ENCODE measurements at regions not wholly inside any gene's neighbourhood (a gene's known extent, or its start where the extent isn't known, plus 50 kb on each side); places are given as distances from the start of the nearest gene placed in this dataset.

DNA sequence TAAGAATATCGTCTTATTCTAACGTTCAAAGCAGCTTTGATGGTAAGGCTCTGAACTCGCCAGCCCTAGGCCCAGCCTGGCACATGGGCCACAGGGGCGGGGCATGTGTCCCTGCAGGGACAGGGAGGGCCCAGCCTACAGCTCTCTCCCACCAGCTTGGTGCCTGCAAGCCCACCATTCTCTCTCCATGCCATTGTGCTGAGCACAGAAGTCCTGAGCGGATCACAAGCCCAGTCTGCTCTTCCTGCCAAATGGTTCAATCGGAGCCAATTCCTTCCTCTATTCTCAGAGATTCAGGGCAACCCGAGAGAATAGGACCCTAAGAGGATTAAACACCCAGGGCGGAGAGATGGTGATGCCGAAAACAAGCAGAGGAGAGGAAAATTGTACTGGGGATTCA lies 50.3 kb upstream of the APCDD1 start:
- H3K4me1 Mint-ChIP-seq (ENCODE audit: low read depth, unreplicated experiment) = peaks cover 21% of the 10 kb centered on the region
- no peaks in the 10 kb centered on the region for H3K9me3 Mint-ChIP-seq (ENCODE audit: unreplicated experiment)
- H3K4me3 Mint-ChIP-seq (ENCODE audit: unreplicated experiment) = no peak overlapping the region
- H3K36me3 Mint-ChIP-seq (ENCODE audit: unreplicated experiment) = peaks cover 4% of the 10 kb centered on the region
- TF ChIP-seq, protein P1, sequence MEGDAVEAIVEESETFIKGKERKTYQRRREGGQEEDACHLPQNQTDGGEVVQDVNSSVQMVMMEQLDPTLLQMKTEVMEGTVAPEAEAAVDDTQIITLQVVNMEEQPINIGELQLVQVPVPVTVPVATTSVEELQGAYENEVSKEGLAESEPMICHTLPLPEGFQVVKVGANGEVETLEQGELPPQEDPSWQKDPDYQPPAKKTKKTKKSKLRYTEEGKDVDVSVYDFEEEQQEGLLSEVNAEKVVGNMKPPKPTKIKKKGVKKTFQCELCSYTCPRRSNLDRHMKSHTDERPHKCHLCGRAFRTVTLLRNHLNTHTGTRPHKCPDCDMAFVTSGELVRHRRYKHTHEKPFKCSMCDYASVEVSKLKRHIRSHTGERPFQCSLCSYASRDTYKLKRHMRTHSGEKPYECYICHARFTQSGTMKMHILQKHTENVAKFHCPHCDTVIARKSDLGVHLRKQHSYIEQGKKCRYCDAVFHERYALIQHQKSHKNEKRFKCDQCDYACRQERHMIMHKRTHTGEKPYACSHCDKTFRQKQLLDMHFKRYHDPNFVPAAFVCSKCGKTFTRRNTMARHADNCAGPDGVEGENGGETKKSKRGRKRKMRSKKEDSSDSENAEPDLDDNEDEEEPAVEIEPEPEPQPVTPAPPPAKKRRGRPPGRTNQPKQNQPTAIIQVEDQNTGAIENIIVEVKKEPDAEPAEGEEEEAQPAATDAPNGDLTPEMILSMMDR (IDR thresholded peaks at IDR 0.05; ENCODE audit: partially characterized antibody, unreplicated experiment) = no peak
- H3K27ac Mint-ChIP-seq (ENCODE audit: unreplicated experiment) = no peak overlapping the region
- peaks cover 4% of the 10 kb centered on the region for H3K27me3 Mint-ChIP-seq (ENCODE audit: unreplicated experiment)
- DNase-seq = no peak

All from glutamatergic neuron (in vitro differentiated cells).